ENCODE measurements at regions not wholly inside any gene's neighbourhood (a gene's known extent, or its start where the extent isn't known, plus 50 kb on each side); places are given as distances from the start of the nearest gene placed in this dataset.
A peak's percentile ranks its signal among the peaks of the same experiment; 100 is the strongest.

DNA sequence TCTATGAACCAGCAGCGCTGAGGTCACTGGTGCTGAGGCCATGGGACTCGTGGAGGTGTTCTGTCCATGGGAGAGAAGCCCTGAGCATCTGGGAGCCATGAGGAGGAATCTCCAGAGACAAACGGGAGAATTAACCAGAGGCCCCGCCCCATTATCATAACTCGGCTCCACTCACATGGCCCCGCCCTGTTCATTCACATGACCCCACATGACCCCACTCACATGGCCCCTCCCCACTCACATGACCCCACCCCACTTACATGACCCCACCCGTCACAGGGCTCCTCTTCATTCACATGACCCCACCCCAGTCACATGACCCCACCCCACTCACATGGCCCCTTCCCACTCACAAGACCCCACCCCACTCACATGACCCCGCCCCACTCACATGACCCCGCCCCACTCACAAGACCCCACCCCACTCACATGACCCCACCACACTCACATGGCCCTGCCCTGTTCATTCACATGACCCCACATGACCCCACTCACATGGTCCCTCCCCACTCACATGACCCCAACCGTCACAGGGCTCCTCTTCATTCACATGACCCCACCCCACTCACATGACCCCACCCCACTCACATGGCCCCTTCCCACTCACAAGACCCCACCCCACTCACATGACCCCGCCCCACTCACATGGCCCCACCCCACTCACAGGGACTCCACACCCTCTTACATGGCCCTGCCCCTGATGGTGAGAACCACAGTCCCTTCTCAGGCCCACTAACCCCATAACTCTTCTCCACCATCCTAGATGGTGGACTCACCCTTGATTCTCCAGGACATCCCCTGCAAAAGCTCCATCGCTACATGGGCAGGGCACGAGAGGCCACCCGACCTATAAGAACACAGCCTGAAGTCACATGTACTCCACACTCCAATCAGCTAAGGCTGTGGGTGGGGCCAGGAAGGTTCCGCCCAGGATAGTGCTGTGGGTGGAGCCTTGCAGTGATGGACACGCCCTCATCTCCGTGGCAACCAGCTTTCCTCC, 151.1 kb upstream of the SFSWAP start (continued):
- TF ChIP-seq, protein P1, sequence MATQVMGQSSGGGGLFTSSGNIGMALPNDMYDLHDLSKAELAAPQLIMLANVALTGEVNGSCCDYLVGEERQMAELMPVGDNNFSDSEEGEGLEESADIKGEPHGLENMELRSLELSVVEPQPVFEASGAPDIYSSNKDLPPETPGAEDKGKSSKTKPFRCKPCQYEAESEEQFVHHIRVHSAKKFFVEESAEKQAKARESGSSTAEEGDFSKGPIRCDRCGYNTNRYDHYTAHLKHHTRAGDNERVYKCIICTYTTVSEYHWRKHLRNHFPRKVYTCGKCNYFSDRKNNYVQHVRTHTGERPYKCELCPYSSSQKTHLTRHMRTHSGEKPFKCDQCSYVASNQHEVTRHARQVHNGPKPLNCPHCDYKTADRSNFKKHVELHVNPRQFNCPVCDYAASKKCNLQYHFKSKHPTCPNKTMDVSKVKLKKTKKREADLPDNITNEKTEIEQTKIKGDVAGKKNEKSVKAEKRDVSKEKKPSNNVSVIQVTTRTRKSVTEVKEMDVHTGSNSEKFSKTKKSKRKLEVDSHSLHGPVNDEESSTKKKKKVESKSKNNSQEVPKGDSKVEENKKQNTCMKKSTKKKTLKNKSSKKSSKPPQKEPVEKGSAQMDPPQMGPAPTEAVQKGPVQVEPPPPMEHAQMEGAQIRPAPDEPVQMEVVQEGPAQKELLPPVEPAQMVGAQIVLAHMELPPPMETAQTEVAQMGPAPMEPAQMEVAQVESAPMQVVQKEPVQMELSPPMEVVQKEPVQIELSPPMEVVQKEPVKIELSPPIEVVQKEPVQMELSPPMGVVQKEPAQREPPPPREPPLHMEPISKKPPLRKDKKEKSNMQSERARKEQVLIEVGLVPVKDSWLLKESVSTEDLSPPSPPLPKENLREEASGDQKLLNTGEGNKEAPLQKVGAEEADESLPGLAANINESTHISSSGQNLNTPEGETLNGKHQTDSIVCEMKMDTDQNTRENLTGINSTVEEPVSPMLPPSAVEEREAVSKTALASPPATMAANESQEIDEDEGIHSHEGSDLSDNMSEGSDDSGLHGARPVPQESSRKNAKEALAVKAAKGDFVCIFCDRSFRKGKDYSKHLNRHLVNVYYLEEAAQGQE (IDR thresholded peaks at IDR 0.05; ENCODE audit: borderline replicate concordance): peak; percentile 31; the same call in 1 of the 2 replicates
- TF ChIP-seq, protein P1 (CRISPR knock-in tag; IDR thresholded peaks at IDR 0.05; ENCODE audit: low read depth): no peak
- TF ChIP-seq, protein P2, sequence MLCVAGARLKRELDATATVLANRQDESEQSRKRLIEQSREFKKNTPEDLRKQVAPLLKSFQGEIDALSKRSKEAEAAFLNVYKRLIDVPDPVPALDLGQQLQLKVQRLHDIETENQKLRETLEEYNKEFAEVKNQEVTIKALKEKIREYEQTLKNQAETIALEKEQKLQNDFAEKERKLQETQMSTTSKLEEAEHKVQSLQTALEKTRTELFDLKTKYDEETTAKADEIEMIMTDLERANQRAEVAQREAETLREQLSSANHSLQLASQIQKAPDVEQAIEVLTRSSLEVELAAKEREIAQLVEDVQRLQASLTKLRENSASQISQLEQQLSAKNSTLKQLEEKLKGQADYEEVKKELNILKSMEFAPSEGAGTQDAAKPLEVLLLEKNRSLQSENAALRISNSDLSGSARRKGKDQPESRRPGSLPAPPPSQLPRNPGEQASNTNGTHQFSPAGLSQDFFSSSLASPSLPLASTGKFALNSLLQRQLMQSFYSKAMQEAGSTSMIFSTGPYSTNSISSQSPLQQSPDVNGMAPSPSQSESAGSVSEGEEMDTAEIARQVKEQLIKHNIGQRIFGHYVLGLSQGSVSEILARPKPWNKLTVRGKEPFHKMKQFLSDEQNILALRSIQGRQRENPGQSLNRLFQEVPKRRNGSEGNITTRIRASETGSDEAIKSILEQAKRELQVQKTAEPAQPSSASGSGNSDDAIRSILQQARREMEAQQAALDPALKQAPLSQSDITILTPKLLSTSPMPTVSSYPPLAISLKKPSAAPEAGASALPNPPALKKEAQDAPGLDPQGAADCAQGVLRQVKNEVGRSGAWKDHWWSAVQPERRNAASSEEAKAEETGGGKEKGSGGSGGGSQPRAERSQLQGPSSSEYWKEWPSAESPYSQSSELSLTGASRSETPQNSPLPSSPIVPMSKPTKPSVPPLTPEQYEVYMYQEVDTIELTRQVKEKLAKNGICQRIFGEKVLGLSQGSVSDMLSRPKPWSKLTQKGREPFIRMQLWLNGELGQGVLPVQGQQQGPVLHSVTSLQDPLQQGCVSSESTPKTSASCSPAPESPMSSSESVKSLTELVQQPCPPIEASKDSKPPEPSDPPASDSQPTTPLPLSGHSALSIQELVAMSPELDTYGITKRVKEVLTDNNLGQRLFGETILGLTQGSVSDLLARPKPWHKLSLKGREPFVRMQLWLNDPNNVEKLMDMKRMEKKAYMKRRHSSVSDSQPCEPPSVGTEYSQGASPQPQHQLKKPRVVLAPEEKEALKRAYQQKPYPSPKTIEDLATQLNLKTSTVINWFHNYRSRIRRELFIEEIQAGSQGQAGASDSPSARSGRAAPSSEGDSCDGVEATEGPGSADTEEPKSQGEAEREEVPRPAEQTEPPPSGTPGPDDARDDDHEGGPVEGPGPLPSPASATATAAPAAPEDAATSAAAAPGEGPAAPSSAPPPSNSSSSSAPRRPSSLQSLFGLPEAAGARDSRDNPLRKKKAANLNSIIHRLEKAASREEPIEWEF (CRISPR knock-in tag; IDR thresholded peaks at IDR 0.05): no peak
- TF ChIP-seq, protein P3, sequence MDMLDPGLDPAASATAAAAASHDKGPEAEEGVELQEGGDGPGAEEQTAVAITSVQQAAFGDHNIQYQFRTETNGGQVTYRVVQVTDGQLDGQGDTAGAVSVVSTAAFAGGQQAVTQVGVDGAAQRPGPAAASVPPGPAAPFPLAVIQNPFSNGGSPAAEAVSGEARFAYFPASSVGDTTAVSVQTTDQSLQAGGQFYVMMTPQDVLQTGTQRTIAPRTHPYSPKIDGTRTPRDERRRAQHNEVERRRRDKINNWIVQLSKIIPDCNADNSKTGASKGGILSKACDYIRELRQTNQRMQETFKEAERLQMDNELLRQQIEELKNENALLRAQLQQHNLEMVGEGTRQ (CRISPR knock-in tag; IDR thresholded peaks at IDR 0.05): peak; percentile 83
- no peak for TF ChIP-seq NR2C2 (CRISPR knock-in tag; IDR thresholded peaks at IDR 0.05)
- peak; percentile 96 for TF ChIP-seq NR2C2 (tag; IDR thresholded peaks at IDR 0.05)
- TF ChIP-seq BHLHE40 (IDR thresholded peaks at IDR 0.05; ENCODE audit: low read length): no peak
- TF ChIP-seq NR2C1 (IDR thresholded peaks at IDR 0.05): no peak
- peak; percentile 57 for TF ChIP-seq NR2C1 (tag; IDR thresholded peaks at IDR 0.05)
- TF ChIP-seq, protein P4, sequence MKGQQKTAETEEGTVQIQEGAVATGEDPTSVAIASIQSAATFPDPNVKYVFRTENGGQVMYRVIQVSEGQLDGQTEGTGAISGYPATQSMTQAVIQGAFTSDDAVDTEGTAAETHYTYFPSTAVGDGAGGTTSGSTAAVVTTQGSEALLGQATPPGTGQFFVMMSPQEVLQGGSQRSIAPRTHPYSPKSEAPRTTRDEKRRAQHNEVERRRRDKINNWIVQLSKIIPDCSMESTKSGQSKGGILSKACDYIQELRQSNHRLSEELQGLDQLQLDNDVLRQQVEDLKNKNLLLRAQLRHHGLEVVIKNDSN (CRISPR knock-in tag; IDR thresholded peaks at IDR 0.05): peak; percentile 75
- TF ChIP-seq GATA2 (CRISPR knock-in tag; IDR thresholded peaks at IDR 0.05): no peak
- peak; percentile 84 for TF ChIP-seq RAD51 (IDR thresholded peaks at IDR 0.05; ENCODE audit: borderline replicate concordance, low read depth)
